ENCODE measurements at regions not wholly inside any gene's neighbourhood (a gene's known extent, or its start where the extent isn't known, plus 50 kb on each side); places are given as distances from the start of the nearest gene placed in this dataset.

DNA sequence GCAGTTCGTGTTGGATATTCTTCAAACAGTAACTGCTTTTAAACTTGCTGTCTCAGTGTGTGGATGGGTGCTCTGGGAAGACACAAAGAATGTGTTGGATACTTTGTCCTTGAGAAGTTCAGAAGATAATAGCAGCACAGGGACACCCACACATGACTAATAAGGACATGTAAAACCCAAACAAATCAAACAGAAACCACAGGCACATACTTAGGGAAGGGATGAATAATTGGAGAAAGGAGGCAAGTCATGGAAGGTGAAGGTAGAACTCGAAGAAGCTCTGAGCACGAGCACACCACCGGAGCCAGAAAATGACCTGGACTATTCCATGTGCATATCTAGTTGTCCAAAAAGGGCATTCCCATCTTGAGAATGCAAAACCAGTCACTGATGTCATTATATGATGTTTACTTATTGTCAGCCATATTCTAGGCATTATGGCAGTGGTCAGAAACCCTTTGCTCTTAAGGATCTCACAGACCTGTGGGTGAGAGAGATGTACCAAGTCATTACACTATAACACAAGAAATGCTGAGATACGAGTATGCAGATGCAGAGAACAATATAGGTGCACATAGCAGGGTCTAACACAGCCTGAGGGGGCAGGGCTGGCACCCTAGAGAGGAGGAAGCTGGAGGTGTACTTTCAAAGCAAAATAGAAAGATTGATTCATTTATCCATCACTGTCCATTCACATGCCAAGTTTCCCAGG lies 152.9 kb downstream of the PIK3R1 start:
- H3K36me3 ChIP-seq (ENCODE audit: low read depth) = no peaks in the 10 kb centered on the region
- no peaks in the 10 kb centered on the region for H3K9me3 ChIP-seq (ENCODE audit: severe bottlenecking)
- no peak for DNase-seq (ENCODE audit: low spot score)
- no peaks in the 10 kb centered on the region for H3K27me3 ChIP-seq (ENCODE audit: insufficient read depth, poor library complexity, severe bottlenecking)
- TF ChIP-seq, protein P1, sequence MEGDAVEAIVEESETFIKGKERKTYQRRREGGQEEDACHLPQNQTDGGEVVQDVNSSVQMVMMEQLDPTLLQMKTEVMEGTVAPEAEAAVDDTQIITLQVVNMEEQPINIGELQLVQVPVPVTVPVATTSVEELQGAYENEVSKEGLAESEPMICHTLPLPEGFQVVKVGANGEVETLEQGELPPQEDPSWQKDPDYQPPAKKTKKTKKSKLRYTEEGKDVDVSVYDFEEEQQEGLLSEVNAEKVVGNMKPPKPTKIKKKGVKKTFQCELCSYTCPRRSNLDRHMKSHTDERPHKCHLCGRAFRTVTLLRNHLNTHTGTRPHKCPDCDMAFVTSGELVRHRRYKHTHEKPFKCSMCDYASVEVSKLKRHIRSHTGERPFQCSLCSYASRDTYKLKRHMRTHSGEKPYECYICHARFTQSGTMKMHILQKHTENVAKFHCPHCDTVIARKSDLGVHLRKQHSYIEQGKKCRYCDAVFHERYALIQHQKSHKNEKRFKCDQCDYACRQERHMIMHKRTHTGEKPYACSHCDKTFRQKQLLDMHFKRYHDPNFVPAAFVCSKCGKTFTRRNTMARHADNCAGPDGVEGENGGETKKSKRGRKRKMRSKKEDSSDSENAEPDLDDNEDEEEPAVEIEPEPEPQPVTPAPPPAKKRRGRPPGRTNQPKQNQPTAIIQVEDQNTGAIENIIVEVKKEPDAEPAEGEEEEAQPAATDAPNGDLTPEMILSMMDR (IDR thresholded peaks at IDR 0.05; ENCODE audit: poor library complexity, severe bottlenecking) = no peak
- no peak overlapping the region for H3K4me3 ChIP-seq (ENCODE audit: severe bottlenecking)
- no peak overlapping the region for H3K27ac ChIP-seq (ENCODE audit: poor library complexity, severe bottlenecking)
- H3K4me1 ChIP-seq (ENCODE audit: insufficient read depth, poor library complexity, severe bottlenecking) = peaks cover 6% of the 10 kb centered on the region
- ATAC-seq (ENCODE audit: low read depth) = no peak

GRCh38 chr5:68369023-68369359 lies 153.4 kb downstream of the PIK3R1 start:
- Histone ChIP-seq H3K27ac (ENCODE audit: poor library complexity, severe bottlenecking) (no peak overlapping the region), H3K4me3 (ENCODE audit: severe bottlenecking) (no peak overlapping the region), H3K36me3 (ENCODE audit: low read depth) (no peaks in the 10 kb centered on the region), H3K27me3 (ENCODE audit: insufficient read depth, poor library complexity, severe bottlenecking) (no peaks in the 10 kb centered on the region), H3K9me3 (ENCODE audit: severe bottlenecking) (no peaks in the 10 kb centered on the region), H3K4me1 (ENCODE audit: insufficient read depth, poor library complexity, severe bottlenecking) (peaks cover 6% of the 10 kb centered on the region)
- TF ChIP-seq, protein P1 (IDR thresholded peaks at IDR 0.05; ENCODE audit: poor library complexity, severe bottlenecking) = no peak
- ATAC-seq (ENCODE audit: low read depth) (peak; percentile 64), DNase-seq (ENCODE audit: low spot score) (no peak)

DNA sequence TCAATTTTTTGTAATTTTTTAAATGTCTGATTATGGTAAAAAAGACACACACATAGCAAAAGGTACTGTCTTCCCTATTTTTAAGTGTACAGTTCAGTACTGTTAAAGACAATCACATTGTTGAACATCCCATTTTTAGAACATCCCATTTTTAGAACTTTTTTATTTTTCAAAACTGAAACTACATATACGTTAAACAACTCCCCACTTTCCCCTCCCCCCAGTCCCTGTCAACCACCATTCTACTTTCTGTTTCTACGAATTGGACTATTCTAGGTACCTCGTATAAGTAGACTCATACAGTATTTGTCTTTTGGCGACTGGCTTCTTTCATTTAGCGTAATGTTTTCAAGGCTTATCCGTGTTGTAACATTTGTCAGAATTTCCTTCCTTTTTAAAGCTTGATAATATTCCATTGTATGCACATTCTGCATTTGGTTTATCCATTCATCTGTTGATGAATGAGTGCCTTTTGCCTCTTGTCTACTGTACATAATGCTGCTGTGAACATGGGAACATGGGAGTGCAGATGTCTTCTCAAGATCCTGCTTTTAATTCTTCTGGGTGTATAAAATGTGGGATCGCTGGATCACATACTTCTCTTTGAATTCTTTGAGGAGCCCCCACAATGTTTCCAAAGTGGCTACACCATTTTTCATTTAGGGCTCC lies 154.0 kb downstream of the PIK3R1 start:
- H3K27ac ChIP-seq (ENCODE audit: poor library complexity, severe bottlenecking) = no peak overlapping the region
- no peak for ATAC-seq (ENCODE audit: low read depth)
- H3K9me3 ChIP-seq (ENCODE audit: severe bottlenecking) = no peaks in the 10 kb centered on the region
- TF ChIP-seq, protein P1 (IDR thresholded peaks at IDR 0.05; ENCODE audit: poor library complexity, severe bottlenecking) = no peak
- H3K4me1 ChIP-seq (ENCODE audit: insufficient read depth, poor library complexity, severe bottlenecking) = peaks cover 11% of the 10 kb centered on the region
- no peaks in the 10 kb centered on the region for H3K36me3 ChIP-seq (ENCODE audit: low read depth)
- DNase-seq (ENCODE audit: low spot score) = no peak
- no peak overlapping the region for H3K4me3 ChIP-seq (ENCODE audit: severe bottlenecking)
- no peaks in the 10 kb centered on the region for H3K27me3 ChIP-seq (ENCODE audit: insufficient read depth, poor library complexity, severe bottlenecking)

- Histone ChIP-seq H3K36me3 (ENCODE audit: low read depth) (no peaks in the 10 kb centered on the region), H3K27ac (ENCODE audit: poor library complexity, severe bottlenecking) (no peak overlapping the region), H3K9me3 (ENCODE audit: severe bottlenecking) (no peaks in the 10 kb centered on the region), H3K4me3 (ENCODE audit: severe bottlenecking) (no peak overlapping the region), H3K27me3 (ENCODE audit: insufficient read depth, poor library complexity, severe bottlenecking) (no peaks in the 10 kb centered on the region), H3K4me1 (ENCODE audit: insufficient read depth, poor library complexity, severe bottlenecking) (peaks cover 17% of the 10 kb centered on the region)
- DNase-seq (ENCODE audit: low spot score) (no peak), ATAC-seq (ENCODE audit: low read depth) (no peak)
- TF ChIP-seq, protein P1 (IDR thresholded peaks at IDR 0.05; ENCODE audit: poor library complexity, severe bottlenecking) = no peak
Measured at GRCh38 chr5:68370196-68370595, 154.6 kb downstream of the PIK3R1 start.

DNA sequence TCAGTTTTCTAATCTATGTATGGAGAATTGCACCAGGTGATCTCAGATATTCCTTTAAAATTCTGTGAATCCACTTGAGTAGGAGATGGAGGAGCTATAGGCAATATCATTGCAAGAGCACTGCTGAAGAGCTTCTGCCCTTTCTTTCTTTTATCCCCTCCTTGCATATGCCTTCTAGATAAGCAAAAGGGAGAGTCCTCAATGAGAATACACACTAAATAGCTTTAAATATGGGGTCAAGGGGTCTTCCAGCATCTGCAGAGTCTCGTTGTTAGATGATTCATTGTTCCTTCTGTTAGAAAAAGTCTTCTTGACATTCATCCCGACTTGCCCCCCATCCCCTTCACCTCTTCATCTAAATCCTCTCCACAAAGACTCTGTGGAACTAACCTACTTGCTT lies 156.1 kb downstream of the PIK3R1 start:
- H3K27me3 ChIP-seq (ENCODE audit: insufficient read depth, poor library complexity, severe bottlenecking) = no peaks in the 10 kb centered on the region
- no peaks in the 10 kb centered on the region for H3K36me3 ChIP-seq (ENCODE audit: low read depth)
- TF ChIP-seq, protein P1 (IDR thresholded peaks at IDR 0.05; ENCODE audit: poor library complexity, severe bottlenecking) = no peak
- peaks cover 29% of the 10 kb centered on the region for H3K4me1 ChIP-seq (ENCODE audit: insufficient read depth, poor library complexity, severe bottlenecking)
- H3K9me3 ChIP-seq (ENCODE audit: severe bottlenecking) = no peaks in the 10 kb centered on the region
- H3K4me3 ChIP-seq (ENCODE audit: severe bottlenecking) = no peak overlapping the region
- DNase-seq (ENCODE audit: low spot score) (no peak), ATAC-seq (ENCODE audit: low read depth) (no peak)
- H3K27ac ChIP-seq (ENCODE audit: poor library complexity, severe bottlenecking) = no peak overlapping the region
